ENCODE measurements at regions not wholly inside any gene's neighbourhood (a gene's known extent, or its start where the extent isn't known, plus 50 kb on each side); places are given as distances from the start of the nearest gene placed in this dataset.

DNA sequence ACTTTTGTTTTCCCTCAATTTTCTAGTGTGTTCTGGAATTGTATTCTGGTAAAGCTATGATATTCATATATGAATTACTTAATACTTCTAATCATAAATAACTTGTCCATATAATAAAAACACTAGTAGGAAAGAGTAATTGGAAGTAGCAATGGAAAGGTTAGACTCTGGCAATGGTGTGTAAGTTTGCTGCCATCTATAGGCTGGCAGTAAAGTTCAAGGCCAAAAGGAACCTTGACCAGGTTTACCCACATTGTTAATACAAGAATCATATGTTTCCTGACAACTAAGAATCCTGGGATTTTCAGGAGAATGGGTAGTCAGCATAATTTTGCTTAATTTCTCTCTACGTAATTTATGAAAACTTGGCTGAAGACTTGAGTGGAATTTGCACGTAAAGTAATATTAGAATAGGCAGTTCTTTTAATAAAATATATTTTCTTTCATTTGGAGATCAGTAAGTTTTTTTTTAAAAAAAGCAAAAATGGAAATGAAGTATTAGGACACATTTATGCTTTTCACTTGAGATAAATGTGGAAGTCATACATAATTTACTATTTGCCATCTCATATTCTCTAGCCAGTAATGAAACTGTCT, 926.7 kb downstream of the GALC start:
- H3K27me3 ChIP-seq (ENCODE audit: insufficient read depth, low read depth, low read length), result no peaks in the 10 kb centered on the region
- H4K20me1 ChIP-seq (ENCODE audit: insufficient read depth), result no peaks in the 10 kb centered on the region
- peak; percentile 70 for TF ChIP-seq SMC3 (conservative IDR thresholded peaks at IDR 0.05; ENCODE audit: poor library complexity)
- TF ChIP-seq EZH2 (IDR thresholded peaks at IDR 0.05; ENCODE audit: borderline replicate concordance, insufficient read depth, low read length, poor library complexity, severe bottlenecking), result no peak
- no peak for TF ChIP-seq TAF1 (IDR thresholded peaks at IDR 0.05; ENCODE audit: low read depth)
- no peak for TF ChIP-seq EP300 (conservative IDR thresholded peaks at IDR 0.05; ENCODE audit: poor library complexity, severe bottlenecking)
- TF ChIP-seq POLR2AphosphoS5 (IDR thresholded peaks at IDR 0.05), result no peak
- TF ChIP-seq, protein P1, sequence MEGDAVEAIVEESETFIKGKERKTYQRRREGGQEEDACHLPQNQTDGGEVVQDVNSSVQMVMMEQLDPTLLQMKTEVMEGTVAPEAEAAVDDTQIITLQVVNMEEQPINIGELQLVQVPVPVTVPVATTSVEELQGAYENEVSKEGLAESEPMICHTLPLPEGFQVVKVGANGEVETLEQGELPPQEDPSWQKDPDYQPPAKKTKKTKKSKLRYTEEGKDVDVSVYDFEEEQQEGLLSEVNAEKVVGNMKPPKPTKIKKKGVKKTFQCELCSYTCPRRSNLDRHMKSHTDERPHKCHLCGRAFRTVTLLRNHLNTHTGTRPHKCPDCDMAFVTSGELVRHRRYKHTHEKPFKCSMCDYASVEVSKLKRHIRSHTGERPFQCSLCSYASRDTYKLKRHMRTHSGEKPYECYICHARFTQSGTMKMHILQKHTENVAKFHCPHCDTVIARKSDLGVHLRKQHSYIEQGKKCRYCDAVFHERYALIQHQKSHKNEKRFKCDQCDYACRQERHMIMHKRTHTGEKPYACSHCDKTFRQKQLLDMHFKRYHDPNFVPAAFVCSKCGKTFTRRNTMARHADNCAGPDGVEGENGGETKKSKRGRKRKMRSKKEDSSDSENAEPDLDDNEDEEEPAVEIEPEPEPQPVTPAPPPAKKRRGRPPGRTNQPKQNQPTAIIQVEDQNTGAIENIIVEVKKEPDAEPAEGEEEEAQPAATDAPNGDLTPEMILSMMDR (IDR thresholded peaks at IDR 0.05; ENCODE audit: poor library complexity, severe bottlenecking), result peak; percentile 75
- TF ChIP-seq MXI1 (conservative IDR thresholded peaks at IDR 0.05; ENCODE audit: poor library complexity, severe bottlenecking), result no peak
- peak; percentile 81 for TF ChIP-seq RAD21 (conservative IDR thresholded peaks at IDR 0.05)
- no peak overlapping the region for H3K9ac ChIP-seq (ENCODE audit: low read length)
- H2AFZ ChIP-seq (ENCODE audit: low read depth, low read length), result no peak overlapping the region
- H3K9me3 ChIP-seq (ENCODE audit: low read length), result no peaks in the 10 kb centered on the region
- H3K4me2 ChIP-seq (ENCODE audit: low read length), result no peak overlapping the region
- no peak overlapping the region for H3K4me3 ChIP-seq (ENCODE audit: low read length)
- H3K9me2 ChIP-seq (ENCODE audit: insufficient read depth, low read length), result no peaks in the 10 kb centered on the region
- H3K79me2 ChIP-seq (replicated peaks; ENCODE audit: insufficient read depth, low read length), result no peaks in the 10 kb centered on the region
- H3K27ac ChIP-seq (ENCODE audit: low read length), result no peak overlapping the region
- H3F3A ChIP-seq (ENCODE audit: insufficient read depth, low read length, poor library complexity, severe bottlenecking), result no peaks in the 10 kb centered on the region
- no peaks in the 10 kb centered on the region for H3K36me3 ChIP-seq (ENCODE audit: insufficient read depth, low read length)

DNA sequence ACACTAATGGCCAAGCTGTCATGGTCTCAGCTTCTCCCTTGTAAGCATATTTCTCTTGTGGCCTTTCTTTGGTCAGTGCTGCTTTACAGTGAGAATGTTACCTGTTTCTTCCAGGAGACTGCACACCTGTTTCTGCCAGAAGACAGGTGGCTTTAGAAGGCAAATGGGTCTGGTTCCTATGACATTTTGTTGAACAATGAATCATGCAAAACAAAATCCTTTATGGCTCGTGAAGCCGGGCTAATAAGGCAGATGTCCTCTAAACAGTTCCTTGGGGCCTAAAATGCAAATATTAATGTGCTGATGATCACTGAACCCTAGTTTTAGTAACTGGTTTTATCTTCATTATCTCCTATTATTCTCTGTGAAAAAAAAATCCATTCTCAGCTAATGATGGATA, 927.6 kb downstream of the GALC start:
- no peak overlapping the region for H3K4me3 ChIP-seq (ENCODE audit: low read length)
- no peak overlapping the region for H3K4me2 ChIP-seq (ENCODE audit: low read length)
- TF ChIP-seq POLR2AphosphoS5 (IDR thresholded peaks at IDR 0.05) (no peak), EZH2 (IDR thresholded peaks at IDR 0.05; ENCODE audit: borderline replicate concordance, insufficient read depth, low read length, poor library complexity, severe bottlenecking) (no peak), TAF1 (IDR thresholded peaks at IDR 0.05; ENCODE audit: low read depth) (no peak), SMC3 (conservative IDR thresholded peaks at IDR 0.05; ENCODE audit: poor library complexity) (no peak), RAD21 (conservative IDR thresholded peaks at IDR 0.05) (no peak), MXI1 (conservative IDR thresholded peaks at IDR 0.05; ENCODE audit: poor library complexity, severe bottlenecking) (no peak), EP300 (conservative IDR thresholded peaks at IDR 0.05; ENCODE audit: poor library complexity, severe bottlenecking) (no peak)
- TF ChIP-seq, protein P2, sequence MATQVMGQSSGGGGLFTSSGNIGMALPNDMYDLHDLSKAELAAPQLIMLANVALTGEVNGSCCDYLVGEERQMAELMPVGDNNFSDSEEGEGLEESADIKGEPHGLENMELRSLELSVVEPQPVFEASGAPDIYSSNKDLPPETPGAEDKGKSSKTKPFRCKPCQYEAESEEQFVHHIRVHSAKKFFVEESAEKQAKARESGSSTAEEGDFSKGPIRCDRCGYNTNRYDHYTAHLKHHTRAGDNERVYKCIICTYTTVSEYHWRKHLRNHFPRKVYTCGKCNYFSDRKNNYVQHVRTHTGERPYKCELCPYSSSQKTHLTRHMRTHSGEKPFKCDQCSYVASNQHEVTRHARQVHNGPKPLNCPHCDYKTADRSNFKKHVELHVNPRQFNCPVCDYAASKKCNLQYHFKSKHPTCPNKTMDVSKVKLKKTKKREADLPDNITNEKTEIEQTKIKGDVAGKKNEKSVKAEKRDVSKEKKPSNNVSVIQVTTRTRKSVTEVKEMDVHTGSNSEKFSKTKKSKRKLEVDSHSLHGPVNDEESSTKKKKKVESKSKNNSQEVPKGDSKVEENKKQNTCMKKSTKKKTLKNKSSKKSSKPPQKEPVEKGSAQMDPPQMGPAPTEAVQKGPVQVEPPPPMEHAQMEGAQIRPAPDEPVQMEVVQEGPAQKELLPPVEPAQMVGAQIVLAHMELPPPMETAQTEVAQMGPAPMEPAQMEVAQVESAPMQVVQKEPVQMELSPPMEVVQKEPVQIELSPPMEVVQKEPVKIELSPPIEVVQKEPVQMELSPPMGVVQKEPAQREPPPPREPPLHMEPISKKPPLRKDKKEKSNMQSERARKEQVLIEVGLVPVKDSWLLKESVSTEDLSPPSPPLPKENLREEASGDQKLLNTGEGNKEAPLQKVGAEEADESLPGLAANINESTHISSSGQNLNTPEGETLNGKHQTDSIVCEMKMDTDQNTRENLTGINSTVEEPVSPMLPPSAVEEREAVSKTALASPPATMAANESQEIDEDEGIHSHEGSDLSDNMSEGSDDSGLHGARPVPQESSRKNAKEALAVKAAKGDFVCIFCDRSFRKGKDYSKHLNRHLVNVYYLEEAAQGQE (IDR thresholded peaks at IDR 0.05; ENCODE audit: borderline replicate concordance), result no peak
- TF ChIP-seq, protein P1 (IDR thresholded peaks at IDR 0.05; ENCODE audit: poor library complexity, severe bottlenecking), result no peak
- H3K27me3 ChIP-seq (ENCODE audit: insufficient read depth, low read depth, low read length), result no peaks in the 10 kb centered on the region
- no peaks in the 10 kb centered on the region for H3K79me2 ChIP-seq (replicated peaks; ENCODE audit: insufficient read depth, low read length)
- H3F3A ChIP-seq (ENCODE audit: insufficient read depth, low read length, poor library complexity, severe bottlenecking), result no peaks in the 10 kb centered on the region
- no peaks in the 10 kb centered on the region for H3K9me2 ChIP-seq (ENCODE audit: insufficient read depth, low read length)
- no peaks in the 10 kb centered on the region for H4K20me1 ChIP-seq (ENCODE audit: insufficient read depth)
- no peak overlapping the region for H2AFZ ChIP-seq (ENCODE audit: low read depth, low read length)
- H3K9me3 ChIP-seq (ENCODE audit: low read length), result no peaks in the 10 kb centered on the region
- H3K36me3 ChIP-seq (ENCODE audit: insufficient read depth, low read length), result no peaks in the 10 kb centered on the region
- H3K27ac ChIP-seq (ENCODE audit: low read length), result no peak overlapping the region
- no peak overlapping the region for H3K9ac ChIP-seq (ENCODE audit: low read length)
